ENCODE measurements at regions not wholly inside any gene's neighbourhood (a gene's known extent, or its start where the extent isn't known, plus 50 kb on each side); places are given as distances from the start of the nearest gene placed in this dataset.
A peak's percentile ranks its signal among the peaks of the same experiment; 100 is the strongest.

DNA sequence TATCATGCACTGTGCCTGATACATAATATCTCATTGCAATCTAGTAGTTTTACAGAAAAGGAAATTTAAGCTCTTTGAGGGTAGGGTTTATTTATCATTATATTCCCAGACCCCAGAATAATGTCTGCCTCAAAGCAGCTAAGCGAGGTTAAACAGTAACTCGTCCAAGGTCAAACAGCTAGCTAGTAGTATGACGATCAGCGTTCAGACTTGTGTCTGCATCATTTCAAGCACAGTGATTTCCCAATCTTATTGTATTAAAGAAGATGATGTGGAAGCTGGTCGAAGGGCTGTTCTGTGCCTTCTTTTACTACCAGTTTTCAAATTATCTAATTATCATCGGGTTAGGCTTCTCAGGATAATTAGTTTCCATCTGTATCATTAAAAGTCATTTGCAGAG lies 55.1 kb upstream of the NFIB start:
- ATAC-seq, result no peak
- no peaks in the 10 kb centered on the region for H3K4me1 ChIP-seq (ENCODE audit: low read depth)

GRCh38 chr9:14366076-14366475 lies 52.1 kb upstream of the NFIB start:
- H3K9me3 ChIP-seq, result no peaks in the 10 kb centered on the region
- H3K36me3 ChIP-seq (ENCODE audit: low read depth), result no peaks in the 10 kb centered on the region
- DNase-seq (peak in 1 of 3 donors; percentile 12), ATAC-seq (peak; percentile 44)
- intact Hi-C loops (cut with DNase I, micrococcal nuclease), result no loop called here
- no peaks in the 10 kb centered on the region for H3K4me1 ChIP-seq (ENCODE audit: low read depth)
- TF ChIP-seq CTCF (IDR thresholded peaks at IDR 0.05), result no peak
- H3K4me3 ChIP-seq, result no peak overlapping the region

More for the DNA sequence above, 55.1 kb upstream of the NFIB start:
- TF ChIP-seq CTCF (IDR thresholded peaks at IDR 0.05), result no peak
- Histone ChIP-seq H3K4me3 (no peak overlapping the region), H3K9me3 (no peaks in the 10 kb centered on the region), H3K36me3 (ENCODE audit: low read depth) (no peaks in the 10 kb centered on the region)
- DNase-seq, result no peak
- intact Hi-C loops (cut with DNase I, micrococcal nuclease), result no loop called here

GRCh38 chr9:14365670-14366069 lies 51.7 kb upstream of the NFIB start:
- Histone ChIP-seq H3K4me3 (no peak overlapping the region), H3K4me1 (ENCODE audit: low read depth) (no peaks in the 10 kb centered on the region), H3K9me3 (no peaks in the 10 kb centered on the region), H3K36me3 (ENCODE audit: low read depth) (no peaks in the 10 kb centered on the region)
- no peak for ATAC-seq
- intact Hi-C loops (cut with DNase I, micrococcal nuclease), result no loop called here
- no peak for TF ChIP-seq CTCF (IDR thresholded peaks at IDR 0.05)
- DNase-seq, result no peak

Measured in mucosa of descending colon (tissue), 3 donors.